ENCODE measurements at regions not wholly inside any gene's neighbourhood (a gene's known extent, or its start where the extent isn't known, plus 50 kb on each side); places are given as distances from the start of the nearest gene placed in this dataset.

DNA sequence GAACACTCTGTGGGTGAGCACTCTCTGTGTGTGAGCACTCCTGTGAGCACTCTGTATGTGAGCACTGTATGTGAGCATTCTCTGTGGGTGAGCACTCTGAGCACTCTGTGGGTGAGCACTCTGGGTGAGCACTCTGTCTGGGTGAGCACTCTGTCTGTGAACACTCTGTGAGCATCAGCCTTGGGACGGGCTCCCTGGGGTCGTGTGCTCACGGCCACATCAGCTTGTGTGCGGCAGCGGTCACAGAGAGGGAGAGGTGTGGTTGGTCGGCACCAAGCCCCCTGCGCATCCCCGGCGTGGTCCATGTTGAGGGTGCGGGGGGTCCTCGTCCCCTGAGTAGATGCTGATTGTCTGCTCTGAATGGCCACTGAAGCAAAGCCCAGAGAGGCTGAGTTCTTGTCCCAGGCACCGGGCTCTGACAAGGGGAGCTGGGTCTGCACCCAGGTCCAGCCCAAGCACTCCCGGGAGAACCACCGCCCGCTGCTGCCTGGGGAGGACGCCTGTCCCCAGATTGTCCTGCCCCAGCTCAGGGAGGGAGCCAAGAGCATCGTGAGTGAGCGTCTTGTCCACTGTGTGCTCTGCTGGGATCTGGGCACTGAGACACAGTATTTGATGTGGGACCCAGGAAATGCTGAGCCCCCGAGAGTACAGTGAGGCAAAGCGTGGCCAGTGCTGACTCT is 143.7 kb downstream of the DNAJB6 start:
- TF ChIP-seq ZNF565 (CRISPR knock-in tag; conservative IDR thresholded peaks at IDR 0.05; ENCODE audit: low read depth) (no peak), ISL1 (CRISPR knock-in tag; IDR thresholded peaks at IDR 0.05) (no peak), TOX (CRISPR knock-in tag; IDR thresholded peaks at IDR 0.05; ENCODE audit: borderline replicate concordance) (no peak), GLIS3 (CRISPR knock-in tag; IDR thresholded peaks at IDR 0.05) (no peak), CSDC2 (CRISPR knock-in tag; IDR thresholded peaks at IDR 0.05) (no peak), ARNTL (CRISPR knock-in tag; IDR thresholded peaks at IDR 0.05; ENCODE audit: borderline replicate concordance, low read depth) (no peak), ZNF8 (CRISPR knock-in tag; IDR thresholded peaks at IDR 0.05) (no peak), ZFP3 (CRISPR knock-in tag; IDR thresholded peaks at IDR 0.05) (no peak), BACH2 (CRISPR knock-in tag; IDR thresholded peaks at IDR 0.05; ENCODE audit: borderline replicate concordance) (no peak), ESRRG (CRISPR knock-in tag; IDR thresholded peaks at IDR 0.05) (no peak), TCF4 (CRISPR knock-in tag; IDR thresholded peaks at IDR 0.05; ENCODE audit: borderline replicate concordance) (no peak), ZFP30 (CRISPR knock-in tag; IDR thresholded peaks at IDR 0.05) (no peak), ZC3H10 (CRISPR knock-in tag; IDR thresholded peaks at IDR 0.05) (no peak), OSR1 (CRISPR knock-in tag; IDR thresholded peaks at IDR 0.05) (no peak)
- TF ChIP-seq, protein P1, sequence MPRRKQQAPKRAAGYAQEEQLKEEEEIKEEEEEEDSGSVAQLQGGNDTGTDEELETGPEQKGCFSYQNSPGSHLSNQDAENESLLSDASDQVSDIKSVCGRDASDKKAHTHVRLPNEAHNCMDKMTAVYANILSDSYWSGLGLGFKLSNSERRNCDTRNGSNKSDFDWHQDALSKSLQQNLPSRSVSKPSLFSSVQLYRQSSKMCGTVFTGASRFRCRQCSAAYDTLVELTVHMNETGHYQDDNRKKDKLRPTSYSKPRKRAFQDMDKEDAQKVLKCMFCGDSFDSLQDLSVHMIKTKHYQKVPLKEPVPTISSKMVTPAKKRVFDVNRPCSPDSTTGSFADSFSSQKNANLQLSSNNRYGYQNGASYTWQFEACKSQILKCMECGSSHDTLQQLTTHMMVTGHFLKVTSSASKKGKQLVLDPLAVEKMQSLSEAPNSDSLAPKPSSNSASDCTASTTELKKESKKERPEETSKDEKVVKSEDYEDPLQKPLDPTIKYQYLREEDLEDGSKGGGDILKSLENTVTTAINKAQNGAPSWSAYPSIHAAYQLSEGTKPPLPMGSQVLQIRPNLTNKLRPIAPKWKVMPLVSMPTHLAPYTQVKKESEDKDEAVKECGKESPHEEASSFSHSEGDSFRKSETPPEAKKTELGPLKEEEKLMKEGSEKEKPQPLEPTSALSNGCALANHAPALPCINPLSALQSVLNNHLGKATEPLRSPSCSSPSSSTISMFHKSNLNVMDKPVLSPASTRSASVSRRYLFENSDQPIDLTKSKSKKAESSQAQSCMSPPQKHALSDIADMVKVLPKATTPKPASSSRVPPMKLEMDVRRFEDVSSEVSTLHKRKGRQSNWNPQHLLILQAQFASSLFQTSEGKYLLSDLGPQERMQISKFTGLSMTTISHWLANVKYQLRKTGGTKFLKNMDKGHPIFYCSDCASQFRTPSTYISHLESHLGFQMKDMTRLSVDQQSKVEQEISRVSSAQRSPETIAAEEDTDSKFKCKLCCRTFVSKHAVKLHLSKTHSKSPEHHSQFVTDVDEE (CRISPR knock-in tag; IDR thresholded peaks at IDR 0.05), result no peak
- TF ChIP-seq, protein P2, sequence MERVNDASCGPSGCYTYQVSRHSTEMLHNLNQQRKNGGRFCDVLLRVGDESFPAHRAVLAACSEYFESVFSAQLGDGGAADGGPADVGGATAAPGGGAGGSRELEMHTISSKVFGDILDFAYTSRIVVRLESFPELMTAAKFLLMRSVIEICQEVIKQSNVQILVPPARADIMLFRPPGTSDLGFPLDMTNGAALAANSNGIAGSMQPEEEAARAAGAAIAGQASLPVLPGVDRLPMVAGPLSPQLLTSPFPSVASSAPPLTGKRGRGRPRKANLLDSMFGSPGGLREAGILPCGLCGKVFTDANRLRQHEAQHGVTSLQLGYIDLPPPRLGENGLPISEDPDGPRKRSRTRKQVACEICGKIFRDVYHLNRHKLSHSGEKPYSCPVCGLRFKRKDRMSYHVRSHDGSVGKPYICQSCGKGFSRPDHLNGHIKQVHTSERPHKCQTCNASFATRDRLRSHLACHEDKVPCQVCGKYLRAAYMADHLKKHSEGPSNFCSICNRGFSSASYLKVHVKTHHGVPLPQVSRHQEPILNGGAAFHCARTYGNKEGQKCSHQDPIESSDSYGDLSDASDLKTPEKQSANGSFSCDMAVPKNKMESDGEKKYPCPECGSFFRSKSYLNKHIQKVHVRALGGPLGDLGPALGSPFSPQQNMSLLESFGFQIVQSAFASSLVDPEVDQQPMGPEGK (CRISPR knock-in tag; IDR thresholded peaks at IDR 0.05; ENCODE audit: borderline replicate concordance), result no peak
- TF ChIP-seq, protein P3, sequence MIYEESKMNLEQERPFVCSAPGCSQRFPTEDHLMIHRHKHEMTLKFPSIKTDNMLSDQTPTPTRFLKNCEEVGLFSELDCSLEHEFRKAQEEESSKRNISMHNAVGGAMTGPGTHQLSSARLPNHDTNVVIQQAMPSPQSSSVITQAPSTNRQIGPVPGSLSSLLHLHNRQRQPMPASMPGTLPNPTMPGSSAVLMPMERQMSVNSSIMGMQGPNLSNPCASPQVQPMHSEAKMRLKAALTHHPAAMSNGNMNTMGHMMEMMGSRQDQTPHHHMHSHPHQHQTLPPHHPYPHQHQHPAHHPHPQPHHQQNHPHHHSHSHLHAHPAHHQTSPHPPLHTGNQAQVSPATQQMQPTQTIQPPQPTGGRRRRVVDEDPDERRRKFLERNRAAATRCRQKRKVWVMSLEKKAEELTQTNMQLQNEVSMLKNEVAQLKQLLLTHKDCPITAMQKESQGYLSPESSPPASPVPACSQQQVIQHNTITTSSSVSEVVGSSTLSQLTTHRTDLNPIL (CRISPR knock-in tag; IDR thresholded peaks at IDR 0.05; ENCODE audit: low read depth), result no peak
- TF ChIP-seq, protein P4, sequence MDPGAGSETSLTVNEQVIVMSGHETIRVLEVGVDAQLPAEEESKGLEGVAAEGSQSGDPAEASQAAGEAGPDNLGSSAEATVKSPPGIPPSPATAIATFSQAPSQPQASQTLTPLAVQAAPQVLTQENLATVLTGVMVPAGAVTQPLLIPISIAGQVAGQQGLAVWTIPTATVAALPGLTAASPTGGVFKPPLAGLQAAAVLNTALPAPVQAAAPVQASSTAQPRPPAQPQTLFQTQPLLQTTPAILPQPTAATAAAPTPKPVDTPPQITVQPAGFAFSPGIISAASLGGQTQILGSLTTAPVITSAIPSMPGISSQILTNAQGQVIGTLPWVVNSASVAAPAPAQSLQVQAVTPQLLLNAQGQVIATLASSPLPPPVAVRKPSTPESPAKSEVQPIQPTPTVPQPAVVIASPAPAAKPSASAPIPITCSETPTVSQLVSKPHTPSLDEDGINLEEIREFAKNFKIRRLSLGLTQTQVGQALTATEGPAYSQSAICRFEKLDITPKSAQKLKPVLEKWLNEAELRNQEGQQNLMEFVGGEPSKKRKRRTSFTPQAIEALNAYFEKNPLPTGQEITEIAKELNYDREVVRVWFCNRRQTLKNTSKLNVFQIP (CRISPR knock-in tag; IDR thresholded peaks at IDR 0.05; ENCODE audit: borderline replicate concordance, low read depth), result no peak
- TF ChIP-seq, protein P5, sequence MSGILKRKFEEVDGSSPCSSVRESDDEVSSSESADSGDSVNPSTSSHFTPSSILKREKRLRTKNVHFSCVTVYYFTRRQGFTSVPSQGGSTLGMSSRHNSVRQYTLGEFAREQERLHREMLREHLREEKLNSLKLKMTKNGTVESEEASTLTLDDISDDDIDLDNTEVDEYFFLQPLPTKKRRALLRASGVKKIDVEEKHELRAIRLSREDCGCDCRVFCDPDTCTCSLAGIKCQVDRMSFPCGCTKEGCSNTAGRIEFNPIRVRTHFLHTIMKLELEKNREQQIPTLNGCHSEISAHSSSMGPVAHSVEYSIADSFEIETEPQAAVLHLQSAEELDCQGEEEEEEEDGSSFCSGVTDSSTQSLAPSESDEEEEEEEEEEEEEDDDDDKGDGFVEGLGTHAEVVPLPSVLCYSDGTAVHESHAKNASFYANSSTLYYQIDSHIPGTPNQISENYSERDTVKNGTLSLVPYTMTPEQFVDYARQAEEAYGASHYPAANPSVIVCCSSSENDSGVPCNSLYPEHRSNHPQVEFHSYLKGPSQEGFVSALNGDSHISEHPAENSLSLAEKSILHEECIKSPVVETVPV (CRISPR knock-in tag; IDR thresholded peaks at IDR 0.05), result no peak
- ATAC-seq, result no peak

DNA sequence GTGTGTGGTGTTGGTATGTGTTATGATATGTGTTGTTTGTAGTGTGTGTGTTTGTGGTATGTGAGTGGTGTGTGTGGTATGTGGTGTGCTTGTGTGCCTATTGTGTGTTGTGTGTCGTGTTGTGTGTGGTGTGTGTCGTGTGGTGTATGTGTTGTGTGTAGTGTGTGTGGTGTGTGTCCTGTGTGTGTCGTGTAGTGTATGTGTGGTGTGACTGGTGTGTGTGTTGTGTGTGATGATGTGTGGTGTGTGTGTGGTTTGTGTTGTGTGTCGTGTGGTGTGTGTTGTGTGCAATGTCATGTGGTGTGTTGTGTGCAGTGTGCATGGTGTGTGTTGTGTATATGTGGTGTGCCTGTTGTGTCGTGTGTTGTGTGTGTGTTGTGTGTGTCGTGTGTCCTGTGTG is 144.6 kb downstream of the DNAJB6 start:
- TF ChIP-seq ZFP3 (CRISPR knock-in tag; IDR thresholded peaks at IDR 0.05) (no peak), ZNF70 (CRISPR knock-in tag; IDR thresholded peaks at IDR 0.05) (no peak), GLIS3 (CRISPR knock-in tag; IDR thresholded peaks at IDR 0.05) (no peak), OSR1 (CRISPR knock-in tag; IDR thresholded peaks at IDR 0.05) (no peak), ZC3H10 (CRISPR knock-in tag; IDR thresholded peaks at IDR 0.05) (no peak), ISL1 (CRISPR knock-in tag; IDR thresholded peaks at IDR 0.05) (no peak), TCF4 (CRISPR knock-in tag; IDR thresholded peaks at IDR 0.05; ENCODE audit: borderline replicate concordance) (no peak), TOX (CRISPR knock-in tag; IDR thresholded peaks at IDR 0.05; ENCODE audit: borderline replicate concordance) (no peak), SNAI2 (CRISPR knock-in tag; IDR thresholded peaks at IDR 0.05) (no peak)
- TF ChIP-seq, protein P4 (CRISPR knock-in tag; IDR thresholded peaks at IDR 0.05; ENCODE audit: borderline replicate concordance, low read depth), result no peak
- ATAC-seq, result no peak
